UCSD-AML1 (cell line): ENCODE measurements at regions not wholly inside any gene's neighbourhood (a gene's known extent, or its start where the extent isn't known, plus 50 kb on each side); places are given as distances from the start of the nearest gene placed in this dataset.

Experiments
- DNase-seq: peaks from one replicate; lab custom pipeline; 2025; ENCODE audit not compliant: unreplicated experiment; lab: John Stamatoyannopoulos, UW

GRCh38 chr12:77724367-77724957 lies 106.2 kb upstream of the NAV3 start:
- no peak for DNase-seq

GRCh38 chr12:77723308-77723707 lies 107.4 kb upstream of the NAV3 start:
- no peak for DNase-seq

- no peak for DNase-seq
Observed at GRCh38 chr12:77722536-77722935, 108.2 kb upstream of the NAV3 start.

GRCh38 chr12:77720258-77720657 lies 110.4 kb upstream of the NAV3 start:
- no peak for DNase-seq

- no peak for DNase-seq
Observed at GRCh38 chr12:77710209-77710608, 120.5 kb upstream of the NAV3 start.

GRCh38 chr12:77697126-77697525 lies 133.6 kb upstream of the NAV3 start:
- no peak for DNase-seq

- no peak for DNase-seq
Observed at GRCh38 chr12:77696183-77696582, 134.5 kb upstream of the NAV3 start.

- DNase-seq = no peak
Observed at GRCh38 chr12:77689510-77690086, 141.1 kb upstream of the NAV3 start.

- no peak for DNase-seq
Observed at GRCh38 chr12:77687321-77687720, 143.4 kb upstream of the NAV3 start.

GRCh38 chr12:77686760-77687159 lies 143.9 kb upstream of the NAV3 start:
- no peak for DNase-seq

- no peak for DNase-seq
Observed at GRCh38 chr12:77685901-77686300, 144.8 kb upstream of the NAV3 start.

GRCh38 chr12:77685112-77685511 lies 145.6 kb upstream of the NAV3 start:
- DNase-seq = peak; percentile 10

- no peak for DNase-seq
Observed at GRCh38 chr12:77682488-77682887, 148.2 kb upstream of the NAV3 start.

- no peak for DNase-seq
Observed at GRCh38 chr12:77681726-77682125, 149.0 kb upstream of the NAV3 start.

- no peak for DNase-seq
Observed at GRCh38 chr12:77679686-77680085, 151.0 kb upstream of the NAV3 start.

GRCh38 chr12:77678621-77679020 lies 152.1 kb upstream of the NAV3 start:
- DNase-seq = no peak

GRCh38 chr12:77667101-77667500 lies 163.6 kb upstream of the NAV3 start:
- no peak for DNase-seq

GRCh38 chr12:77648716-77649115 lies 182.0 kb upstream of the NAV3 start:
- no peak for DNase-seq

GRCh38 chr12:77645966-77646598 lies 184.6 kb upstream of the NAV3 start:
- no peak for DNase-seq

- no peak for DNase-seq
Observed at GRCh38 chr12:77644915-77645605, 185.6 kb upstream of the NAV3 start.

- DNase-seq = no peak
Observed at GRCh38 chr12:77642246-77642645, 188.4 kb upstream of the NAV3 start.

- no peak for DNase-seq
Observed at GRCh38 chr12:77640356-77640755, 190.3 kb upstream of the NAV3 start.
